PC-9 (cell line): ENCODE measurements at regions not wholly inside any gene's neighbourhood (a gene's known extent, or its start where the extent isn't known, plus 50 kb on each side); places are given as distances from the start of the nearest gene placed in this dataset.

ENCODE experiments used
- EZH2 ChIP-seq: fragments of 200-600 bp; sonication (generic); IDR thresholded peaks from 2 replicates; pipeline ENCODE4 v1.8.0; 2017; ENCODE audit warnings: antibody characterized with exemption, low read depth
- TF ChIP-seq, protein P1 (sequence below): fragments of 200-600 bp; sonication (generic); conservative IDR thresholded peaks from 2 replicates; pipeline ENCODE4 v1.6.1; 2017; ENCODE audit warnings: mixed run types, antibody characterized with exemption, mild to moderate bottlenecking, moderate library complexity

DNA sequence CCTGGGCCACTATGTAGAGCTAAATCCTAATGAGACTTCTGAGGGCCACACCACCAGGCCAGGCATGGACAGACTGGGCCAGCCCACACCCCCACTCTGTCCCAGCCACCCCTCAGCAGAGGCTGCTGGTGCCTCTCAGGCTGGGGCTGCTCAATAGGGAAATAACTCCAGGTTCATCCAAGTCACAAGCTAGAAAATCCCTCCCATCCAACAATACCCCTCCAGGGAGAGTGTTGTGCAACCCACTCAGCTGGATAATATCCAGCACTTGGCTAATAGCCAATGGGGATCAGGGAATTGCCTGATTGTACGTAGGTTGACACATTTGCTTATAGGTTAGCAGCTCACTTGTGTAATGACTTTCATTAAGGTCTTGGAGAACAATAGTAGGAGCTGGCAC lies 64.1 kb upstream of the WNT11 start:
- no peak for TF ChIP-seq EZH2
- TF ChIP-seq, protein P1, sequence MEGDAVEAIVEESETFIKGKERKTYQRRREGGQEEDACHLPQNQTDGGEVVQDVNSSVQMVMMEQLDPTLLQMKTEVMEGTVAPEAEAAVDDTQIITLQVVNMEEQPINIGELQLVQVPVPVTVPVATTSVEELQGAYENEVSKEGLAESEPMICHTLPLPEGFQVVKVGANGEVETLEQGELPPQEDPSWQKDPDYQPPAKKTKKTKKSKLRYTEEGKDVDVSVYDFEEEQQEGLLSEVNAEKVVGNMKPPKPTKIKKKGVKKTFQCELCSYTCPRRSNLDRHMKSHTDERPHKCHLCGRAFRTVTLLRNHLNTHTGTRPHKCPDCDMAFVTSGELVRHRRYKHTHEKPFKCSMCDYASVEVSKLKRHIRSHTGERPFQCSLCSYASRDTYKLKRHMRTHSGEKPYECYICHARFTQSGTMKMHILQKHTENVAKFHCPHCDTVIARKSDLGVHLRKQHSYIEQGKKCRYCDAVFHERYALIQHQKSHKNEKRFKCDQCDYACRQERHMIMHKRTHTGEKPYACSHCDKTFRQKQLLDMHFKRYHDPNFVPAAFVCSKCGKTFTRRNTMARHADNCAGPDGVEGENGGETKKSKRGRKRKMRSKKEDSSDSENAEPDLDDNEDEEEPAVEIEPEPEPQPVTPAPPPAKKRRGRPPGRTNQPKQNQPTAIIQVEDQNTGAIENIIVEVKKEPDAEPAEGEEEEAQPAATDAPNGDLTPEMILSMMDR = no peak
